ENCODE measurements at regions not wholly inside any gene's neighbourhood (a gene's known extent, or its start where the extent isn't known, plus 50 kb on each side); places are given as distances from the start of the nearest gene placed in this dataset.

- TF ChIP-seq REST (IDR thresholded peaks at IDR 0.05; ENCODE audit: insufficient read depth in 1 of 2, low read depth in 2 of 2, low read length in 2 of 2) (no peak), FOXP2 (optimal IDR thresholded peaks at IDR 0.05; ENCODE audit: borderline replicate concordance, extremely low read depth, extremely low read length, insufficient read depth) (no peak), TAF1 (IDR thresholded peaks at IDR 0.05; ENCODE audit: borderline replicate concordance, insufficient read depth, low read length) (no peak)
Measured at GRCh38 chr1:47646676-47647075, 208.8 kb downstream of the FOXD2 start.
